SKM-1 (cell line): ENCODE measurements at regions not wholly inside any gene's neighbourhood (a gene's known extent, or its start where the extent isn't known, plus 50 kb on each side); places are given as distances from the start of the nearest gene placed in this dataset.

Source experiments
- DNase-seq: peaks from one replicate; lab custom pipeline; 2025; ENCODE audit not compliant: unreplicated experiment; lab: John Stamatoyannopoulos, UW

- DNase-seq, result no peak
Measured at GRCh38 chr18:38087538-38087937, 521.9 kb upstream of the CELF4 start.

GRCh38 chr18:38081516-38081915 lies 515.9 kb upstream of the CELF4 start:
- DNase-seq, result no peak

GRCh38 chr18:38077229-38077628 lies 511.6 kb upstream of the CELF4 start:
- no peak for DNase-seq

- no peak for DNase-seq
Measured at GRCh38 chr18:38076346-38077070, 510.9 kb upstream of the CELF4 start.

GRCh38 chr18:38074298-38074876 lies 508.8 kb upstream of the CELF4 start:
- DNase-seq, result no peak

- no peak for DNase-seq
Measured at GRCh38 chr18:38067821-38068220, 502.2 kb upstream of the CELF4 start.

- no peak for DNase-seq
Measured at GRCh38 chr18:38067086-38067485, 501.5 kb upstream of the CELF4 start.

- no peak for DNase-seq
Measured at GRCh38 chr18:38052879-38053590, 487.4 kb upstream of the CELF4 start.

GRCh38 chr18:38047820-38048219 lies 482.2 kb upstream of the CELF4 start:
- no peak for DNase-seq

GRCh38 chr18:38046651-38047050 lies 481.1 kb upstream of the CELF4 start:
- DNase-seq, result no peak

GRCh38 chr18:38045845-38046244 lies 480.2 kb upstream of the CELF4 start:
- no peak for DNase-seq

- no peak for DNase-seq
Measured at GRCh38 chr18:38042211-38042890, 476.8 kb upstream of the CELF4 start.

GRCh38 chr18:38038242-38038641 lies 472.6 kb upstream of the CELF4 start:
- DNase-seq, result no peak

GRCh38 chr18:38035193-38035592 lies 469.6 kb upstream of the CELF4 start:
- no peak for DNase-seq

- DNase-seq, result no peak
Measured at GRCh38 chr18:38033282-38033681, 467.7 kb upstream of the CELF4 start.

GRCh38 chr18:38032516-38032915 lies 466.9 kb upstream of the CELF4 start:
- no peak for DNase-seq

GRCh38 chr18:38028946-38029345 lies 463.3 kb upstream of the CELF4 start:
- DNase-seq, result no peak

GRCh38 chr18:38025433-38026038 lies 459.9 kb upstream of the CELF4 start:
- DNase-seq, result no peak

- DNase-seq, result no peak
Measured at GRCh38 chr18:38023871-38024270, 458.3 kb upstream of the CELF4 start.

GRCh38 chr18:38022234-38022633 lies 456.6 kb upstream of the CELF4 start:
- no peak for DNase-seq

GRCh38 chr18:38019292-38019691 lies 453.7 kb upstream of the CELF4 start:
- no peak for DNase-seq
